Lower leg skin (tissue), 3 donors: ENCODE measurements at regions not wholly inside any gene's neighbourhood (a gene's known extent, or its start where the extent isn't known, plus 50 kb on each side); places are given as distances from the start of the nearest gene placed in this dataset.

Experiments used
- POLR2A ChIP-seq, 2 donors: fragments of 450-650 bp; IDR thresholded peaks; one replicate each; pipeline ENCODE4 v1.6.1; 2016 to 2017; ENCODE audit warnings: antibody characterized with exemption in 2 of 2, mild to moderate bottlenecking in 1 of 2, moderate library complexity in 1 of 2
- TF ChIP-seq, protein P1 (sequence below), 3 donors: fragments of 450-650 bp; IDR thresholded peaks; one replicate each; pipeline ENCODE4 v1.5.1; 2016; ENCODE audit warnings: antibody characterized with exemption in 3 of 3, mild to moderate bottlenecking in 3 of 3, moderate library complexity in 2 of 3

DNA sequence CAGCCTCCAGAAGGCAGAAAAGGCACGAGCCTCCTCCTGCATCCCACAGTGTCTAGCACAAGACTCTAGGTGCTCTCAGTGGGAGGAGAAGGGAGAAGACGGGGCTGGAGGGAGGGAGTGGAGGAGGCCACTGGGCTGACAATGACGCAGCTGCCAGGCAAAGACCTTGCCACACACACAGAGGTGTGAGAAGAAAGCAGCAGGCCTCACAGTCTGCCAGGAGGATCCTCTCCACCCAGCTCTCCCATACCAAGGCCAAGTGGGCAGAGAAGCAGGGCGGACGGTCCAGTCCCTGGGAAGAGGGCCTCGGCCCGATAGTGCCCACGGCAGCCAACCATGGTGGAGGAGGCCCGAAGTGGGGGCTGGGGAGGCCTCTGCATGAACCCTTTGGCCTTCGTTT lies 78.9 kb downstream of the NCOR2 start:
- TF ChIP-seq, protein P1, sequence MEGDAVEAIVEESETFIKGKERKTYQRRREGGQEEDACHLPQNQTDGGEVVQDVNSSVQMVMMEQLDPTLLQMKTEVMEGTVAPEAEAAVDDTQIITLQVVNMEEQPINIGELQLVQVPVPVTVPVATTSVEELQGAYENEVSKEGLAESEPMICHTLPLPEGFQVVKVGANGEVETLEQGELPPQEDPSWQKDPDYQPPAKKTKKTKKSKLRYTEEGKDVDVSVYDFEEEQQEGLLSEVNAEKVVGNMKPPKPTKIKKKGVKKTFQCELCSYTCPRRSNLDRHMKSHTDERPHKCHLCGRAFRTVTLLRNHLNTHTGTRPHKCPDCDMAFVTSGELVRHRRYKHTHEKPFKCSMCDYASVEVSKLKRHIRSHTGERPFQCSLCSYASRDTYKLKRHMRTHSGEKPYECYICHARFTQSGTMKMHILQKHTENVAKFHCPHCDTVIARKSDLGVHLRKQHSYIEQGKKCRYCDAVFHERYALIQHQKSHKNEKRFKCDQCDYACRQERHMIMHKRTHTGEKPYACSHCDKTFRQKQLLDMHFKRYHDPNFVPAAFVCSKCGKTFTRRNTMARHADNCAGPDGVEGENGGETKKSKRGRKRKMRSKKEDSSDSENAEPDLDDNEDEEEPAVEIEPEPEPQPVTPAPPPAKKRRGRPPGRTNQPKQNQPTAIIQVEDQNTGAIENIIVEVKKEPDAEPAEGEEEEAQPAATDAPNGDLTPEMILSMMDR (IDR thresholded peaks at IDR 0.05): no peak
- no peak for TF ChIP-seq POLR2A (IDR thresholded peaks at IDR 0.05)
